DOHH2 (cell line): ENCODE measurements at regions not wholly inside any gene's neighbourhood (a gene's known extent, or its start where the extent isn't known, plus 50 kb on each side); places are given as distances from the start of the nearest gene placed in this dataset.

Experiments used
- EZH2phosphoT487 ChIP-seq: fragments of 200-600 bp; sonication (generic); IDR thresholded peaks from 2 replicates; pipeline ENCODE4 v1.6.1; 2017; ENCODE audit warnings: borderline replicate concordance, mild to moderate bottlenecking, antibody characterized with exemption, low read length, moderate library complexity, mixed read lengths
- TF ChIP-seq, protein P1 (sequence below): fragments of 200-600 bp; sonication (generic); IDR thresholded peaks from one replicate; pipeline ENCODE4 v1.5.1; 2014; ENCODE audit warnings: antibody characterized with exemption, mild to moderate bottlenecking, low read depth, low read length; ENCODE audit not compliant: poor library complexity, severe bottlenecking

DNA sequence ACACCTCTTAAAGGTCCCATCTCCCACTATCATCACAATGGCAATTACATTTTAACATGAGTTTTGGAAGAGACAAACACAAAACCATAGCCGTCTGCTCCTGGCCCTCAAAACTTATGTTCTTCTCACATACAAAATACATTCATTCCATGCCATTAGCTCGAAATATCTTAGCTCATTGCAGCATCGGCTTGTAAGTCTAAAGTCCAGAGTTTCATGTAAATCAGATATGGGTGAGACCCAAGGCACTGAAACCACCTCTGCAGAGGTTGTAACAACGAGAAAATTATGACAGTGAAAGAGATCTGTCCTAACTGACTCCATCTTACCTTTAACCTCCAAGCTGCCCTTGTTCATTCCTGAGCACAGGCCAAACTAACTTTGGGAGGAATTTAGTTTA, 635.0 kb upstream of the SPRY2 start:
- TF ChIP-seq, protein P1, sequence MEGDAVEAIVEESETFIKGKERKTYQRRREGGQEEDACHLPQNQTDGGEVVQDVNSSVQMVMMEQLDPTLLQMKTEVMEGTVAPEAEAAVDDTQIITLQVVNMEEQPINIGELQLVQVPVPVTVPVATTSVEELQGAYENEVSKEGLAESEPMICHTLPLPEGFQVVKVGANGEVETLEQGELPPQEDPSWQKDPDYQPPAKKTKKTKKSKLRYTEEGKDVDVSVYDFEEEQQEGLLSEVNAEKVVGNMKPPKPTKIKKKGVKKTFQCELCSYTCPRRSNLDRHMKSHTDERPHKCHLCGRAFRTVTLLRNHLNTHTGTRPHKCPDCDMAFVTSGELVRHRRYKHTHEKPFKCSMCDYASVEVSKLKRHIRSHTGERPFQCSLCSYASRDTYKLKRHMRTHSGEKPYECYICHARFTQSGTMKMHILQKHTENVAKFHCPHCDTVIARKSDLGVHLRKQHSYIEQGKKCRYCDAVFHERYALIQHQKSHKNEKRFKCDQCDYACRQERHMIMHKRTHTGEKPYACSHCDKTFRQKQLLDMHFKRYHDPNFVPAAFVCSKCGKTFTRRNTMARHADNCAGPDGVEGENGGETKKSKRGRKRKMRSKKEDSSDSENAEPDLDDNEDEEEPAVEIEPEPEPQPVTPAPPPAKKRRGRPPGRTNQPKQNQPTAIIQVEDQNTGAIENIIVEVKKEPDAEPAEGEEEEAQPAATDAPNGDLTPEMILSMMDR: no peak
- no peak for TF ChIP-seq EZH2phosphoT487
